ENCODE measurements at regions not wholly inside any gene's neighbourhood (a gene's known extent, or its start where the extent isn't known, plus 50 kb on each side); places are given as distances from the start of the nearest gene placed in this dataset.
A peak's percentile ranks its signal among the peaks of the same experiment; 100 is the strongest.
"Not testable (repeated sequence)": the region's sequence is repeated elsewhere in the genome, so short reads cannot be mapped to it uniquely, and the experiment has no call there.

DNA sequence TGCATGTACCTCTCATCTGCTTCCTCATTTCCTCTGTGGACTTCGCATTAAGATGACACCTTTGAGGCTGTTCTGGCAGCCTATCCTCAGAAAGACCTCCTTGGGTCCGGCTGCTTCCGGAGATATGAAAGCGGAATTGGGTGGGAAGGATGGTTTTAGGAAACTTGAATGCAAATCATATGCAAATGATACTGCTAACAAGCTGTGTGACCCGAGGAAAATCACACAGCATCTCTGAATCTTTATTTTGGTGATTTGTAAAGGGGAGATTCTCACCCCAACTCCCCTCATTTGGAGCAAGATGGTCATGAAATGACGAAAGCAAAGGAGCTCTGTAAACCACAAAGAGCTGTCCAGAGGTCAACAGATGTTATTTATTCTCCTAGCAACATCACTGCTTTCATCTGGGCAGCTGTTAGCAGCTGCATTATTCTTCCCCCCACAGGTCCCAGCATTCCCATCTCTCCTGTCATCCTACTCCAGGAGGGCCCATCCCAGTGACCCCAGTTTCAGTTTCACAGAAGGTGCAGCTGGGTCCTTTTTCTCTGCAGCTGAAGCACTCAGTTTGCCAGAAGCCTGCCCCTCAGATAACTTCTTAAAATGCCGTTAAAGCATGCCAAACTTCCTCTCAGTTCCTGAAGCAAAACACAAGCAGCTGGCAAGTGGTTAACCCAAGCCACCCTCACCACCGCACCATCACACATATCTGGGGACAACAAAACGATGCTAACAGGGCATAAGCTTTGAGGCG, 269.5 kb downstream of the SEC61B start:
- peak; percentile 26 for DNase-seq (ENCODE audit: low read depth)
- TF ChIP-seq, protein P1, sequence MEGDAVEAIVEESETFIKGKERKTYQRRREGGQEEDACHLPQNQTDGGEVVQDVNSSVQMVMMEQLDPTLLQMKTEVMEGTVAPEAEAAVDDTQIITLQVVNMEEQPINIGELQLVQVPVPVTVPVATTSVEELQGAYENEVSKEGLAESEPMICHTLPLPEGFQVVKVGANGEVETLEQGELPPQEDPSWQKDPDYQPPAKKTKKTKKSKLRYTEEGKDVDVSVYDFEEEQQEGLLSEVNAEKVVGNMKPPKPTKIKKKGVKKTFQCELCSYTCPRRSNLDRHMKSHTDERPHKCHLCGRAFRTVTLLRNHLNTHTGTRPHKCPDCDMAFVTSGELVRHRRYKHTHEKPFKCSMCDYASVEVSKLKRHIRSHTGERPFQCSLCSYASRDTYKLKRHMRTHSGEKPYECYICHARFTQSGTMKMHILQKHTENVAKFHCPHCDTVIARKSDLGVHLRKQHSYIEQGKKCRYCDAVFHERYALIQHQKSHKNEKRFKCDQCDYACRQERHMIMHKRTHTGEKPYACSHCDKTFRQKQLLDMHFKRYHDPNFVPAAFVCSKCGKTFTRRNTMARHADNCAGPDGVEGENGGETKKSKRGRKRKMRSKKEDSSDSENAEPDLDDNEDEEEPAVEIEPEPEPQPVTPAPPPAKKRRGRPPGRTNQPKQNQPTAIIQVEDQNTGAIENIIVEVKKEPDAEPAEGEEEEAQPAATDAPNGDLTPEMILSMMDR (IDR thresholded peaks at IDR 0.05; ENCODE audit: insufficient read depth, low read length): no peak
- H3K4me3 ChIP-seq (ENCODE audit: low read depth, low read length): no peak overlapping the region

DNA sequence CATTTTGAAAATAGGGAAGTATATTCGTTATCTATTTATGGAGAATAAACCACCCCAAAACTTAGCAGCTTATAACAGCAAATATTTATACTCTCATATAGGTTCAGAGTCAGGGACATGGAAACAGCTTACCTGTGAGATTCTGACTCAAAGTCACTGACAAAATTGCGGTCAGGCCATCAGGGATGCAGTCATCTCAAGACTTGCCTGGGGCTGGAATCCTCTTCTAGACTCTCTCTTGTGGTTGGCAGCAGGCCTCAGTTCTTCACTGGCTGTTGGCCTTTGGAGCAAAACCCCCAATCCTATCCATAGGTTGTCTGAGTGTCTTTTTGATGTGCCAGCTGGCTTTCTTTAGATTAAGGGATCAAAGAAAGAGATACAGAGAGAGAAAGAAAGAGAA, 275.6 kb downstream of the SEC61B start:
- TF ChIP-seq, protein P1 (IDR thresholded peaks at IDR 0.05; ENCODE audit: insufficient read depth, low read length): no peak
- DNase-seq (ENCODE audit: low read depth): no peak
- no peak overlapping the region for H3K4me3 ChIP-seq (ENCODE audit: low read depth, low read length)

DNA sequence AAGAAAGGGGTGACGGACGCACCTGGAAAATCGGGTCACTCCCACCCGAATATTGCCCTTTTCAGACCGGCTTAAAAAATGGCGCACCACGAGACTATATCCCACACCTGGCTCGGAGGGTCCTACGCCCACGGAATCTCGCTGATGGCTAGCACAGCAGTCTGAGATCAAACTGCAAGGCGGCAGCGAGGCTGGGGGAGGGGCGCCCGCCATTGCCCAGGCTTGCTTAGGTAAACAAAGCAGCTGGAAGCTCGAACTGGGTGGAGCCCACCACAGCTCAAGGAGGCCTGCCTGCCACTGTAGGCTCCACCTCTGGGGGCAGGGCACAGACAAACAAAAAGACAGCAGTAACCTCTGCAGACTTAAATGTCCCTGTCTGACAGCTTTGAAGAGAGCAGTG, 276.9 kb downstream of the SEC61B start:
- not testable (repeated sequence) for H3K4me3 ChIP-seq (ENCODE audit: low read depth, low read length); DNase-seq (ENCODE audit: low read depth)

DNA sequence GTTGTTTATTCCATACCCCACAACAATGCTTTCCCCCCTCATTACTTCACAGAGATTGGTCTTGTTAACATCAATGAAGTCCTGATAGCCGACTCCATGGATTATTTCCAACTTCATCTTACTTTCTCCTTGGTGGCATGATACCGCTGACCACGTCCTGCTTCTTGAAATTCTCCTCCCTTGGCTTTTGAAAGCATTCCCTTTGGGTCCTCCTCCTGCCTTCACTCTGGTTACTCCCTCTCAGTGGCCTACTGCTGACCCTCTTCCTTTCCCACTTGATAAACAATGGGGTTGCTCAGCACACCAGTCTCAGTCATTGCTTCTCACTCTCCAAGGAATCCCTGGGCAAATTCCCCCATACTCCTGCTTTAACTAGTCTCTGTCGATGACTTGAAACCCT, 283.9 kb downstream of the SEC61B start:
- no peak for DNase-seq (ENCODE audit: low read depth)
- TF ChIP-seq, protein P1 (IDR thresholded peaks at IDR 0.05; ENCODE audit: insufficient read depth, low read length): no peak
- H3K4me3 ChIP-seq (ENCODE audit: low read depth, low read length): no peak overlapping the region

DNA sequence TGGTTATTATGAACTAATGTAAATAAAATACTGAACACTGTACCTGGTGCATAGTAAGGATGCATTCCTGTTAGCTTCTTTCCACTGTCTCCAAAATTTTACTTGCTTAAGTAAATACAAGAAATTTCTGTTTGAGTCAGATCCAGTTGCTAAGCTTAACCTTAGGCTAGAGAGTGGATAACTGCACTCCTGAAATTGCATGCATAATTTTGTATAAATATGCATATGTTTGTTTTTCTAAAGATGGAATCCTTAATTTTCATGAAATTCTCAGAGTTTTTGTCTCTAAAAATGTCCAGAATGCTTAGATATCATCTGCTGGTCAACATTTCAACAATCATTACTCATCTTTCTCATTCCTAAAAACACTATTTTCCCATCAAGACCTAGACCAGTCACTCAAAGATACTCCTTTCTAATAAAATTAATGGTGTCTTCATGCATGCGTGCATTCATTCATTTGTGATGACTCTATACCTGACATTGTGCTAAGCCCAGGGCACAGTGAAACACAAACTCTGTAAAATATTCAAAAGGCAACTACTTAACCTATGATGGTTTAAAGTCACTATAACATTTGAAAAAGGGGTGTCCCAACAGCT, 284.8 kb downstream of the SEC61B start:
- TF ChIP-seq, protein P1 (IDR thresholded peaks at IDR 0.05; ENCODE audit: insufficient read depth, low read length): no peak
- no peak for DNase-seq (ENCODE audit: low read depth)
- no peak overlapping the region for H3K4me3 ChIP-seq (ENCODE audit: low read depth, low read length)

DNA sequence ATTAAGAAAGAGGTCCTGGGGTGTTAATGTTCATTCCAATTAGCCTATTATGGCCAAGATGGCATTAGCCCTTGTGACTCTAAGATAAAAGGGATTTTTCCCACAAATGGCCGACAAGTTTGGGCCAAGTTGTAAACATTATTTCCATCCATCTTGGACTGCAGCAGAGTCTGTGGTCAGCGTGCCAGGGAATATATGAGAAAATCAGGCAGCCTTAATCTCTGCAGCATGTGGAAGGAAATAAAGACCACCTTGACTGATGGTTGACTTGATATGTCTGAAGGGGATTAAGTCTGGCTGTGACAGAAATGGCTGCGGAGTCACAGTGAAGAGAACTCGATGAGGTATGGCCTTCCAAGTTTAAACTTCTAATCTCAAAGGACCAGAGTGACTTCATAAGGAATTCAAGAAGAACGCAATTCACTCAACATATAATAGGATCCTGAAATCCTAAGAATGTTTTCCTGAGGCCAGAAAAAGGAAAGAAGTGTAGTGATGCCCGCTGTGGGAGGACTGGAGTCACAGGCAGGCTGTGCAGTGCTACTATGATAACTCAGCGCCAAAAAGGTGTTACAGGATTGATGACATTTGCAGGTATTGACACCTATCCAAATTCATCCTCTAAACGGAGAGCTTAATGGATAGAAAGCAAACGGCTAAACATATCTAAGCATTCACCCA, 287.1 kb downstream of the SEC61B start:
- TF ChIP-seq, protein P1 (IDR thresholded peaks at IDR 0.05; ENCODE audit: insufficient read depth, low read length): no peak
- H3K4me3 ChIP-seq (ENCODE audit: low read depth, low read length): no peak overlapping the region
- DNase-seq (ENCODE audit: low read depth): no peak

DNA sequence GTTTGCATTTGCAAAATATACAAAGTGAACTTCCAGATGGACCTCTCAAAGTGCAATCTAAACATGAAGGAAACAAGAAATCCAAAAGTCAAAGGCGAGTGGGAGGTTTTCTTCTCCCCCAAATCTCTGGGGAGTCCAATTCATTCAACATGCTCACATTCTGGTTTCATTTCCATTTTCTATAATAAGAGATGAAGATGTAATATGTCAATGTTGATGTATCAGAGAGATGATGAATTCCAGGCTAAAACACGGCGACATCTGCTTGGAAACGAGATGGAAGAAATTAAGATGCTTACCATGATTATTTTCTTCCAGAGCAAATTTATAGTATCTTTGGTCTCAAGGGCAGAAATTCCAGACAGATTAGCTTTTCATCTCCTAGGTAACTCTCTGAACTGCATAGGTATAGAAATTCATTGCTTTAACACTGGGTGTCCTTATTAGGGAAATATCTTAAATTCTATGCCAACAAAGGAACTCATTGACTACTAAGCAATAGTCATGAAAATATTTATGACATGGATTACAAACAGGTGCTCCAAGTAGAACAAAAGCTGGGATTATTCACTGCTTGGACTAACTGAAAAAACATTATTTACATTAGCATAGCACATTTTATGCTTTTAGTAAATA, 287.9 kb downstream of the SEC61B start:
- DNase-seq (ENCODE audit: low read depth): no peak
- H3K4me3 ChIP-seq (ENCODE audit: low read depth, low read length): no peak overlapping the region
- TF ChIP-seq, protein P1 (IDR thresholded peaks at IDR 0.05; ENCODE audit: insufficient read depth, low read length): no peak
